Cardiac fibroblast (primary cell): ENCODE measurements at regions not wholly inside any gene's neighbourhood (a gene's known extent, or its start where the extent isn't known, plus 50 kb on each side); places are given as distances from the start of the nearest gene placed in this dataset.
A peak's percentile ranks its signal among the peaks of the same experiment; 100 is the strongest.

ENCODE experiments used
- DNase-seq, 2 donors: peaks; one replicate each; pipeline versions ENCODE4 v3.0.0 to v3.0.0-alpha.2; 2010; ENCODE audit warnings: low read depth in 2 of 2
- H3K4me3 ChIP-seq, 2 donors: replicated peaks in 1 of 2; 1 replicate in 1 of 2; 2 replicates in 1 of 2; pipeline ENCODE4 v1.5.1; 2011; ENCODE audit warnings: low read depth in 2 of 2, low read length in 2 of 2, mild to moderate bottlenecking in 2 of 2, moderate library complexity in 1 of 2
- CTCF ChIP-seq: IDR thresholded peaks from one replicate; pipeline ENCODE4 v1.5.1; 2011; ENCODE audit warnings: low read depth, mild to moderate bottlenecking, low read length, inconsistent platforms

- no peak for TF ChIP-seq CTCF
Observed at GRCh38 chr12:89212339-89212771, 139.9 kb downstream of the DUSP6 start.

GRCh38 chr12:89211456-89211855, 140.8 kb downstream of the DUSP6 start:
- DNase-seq = peak in 1 of 2 donors; percentile 30
- H3K4me3 ChIP-seq = no peak overlapping the region
- no peak for TF ChIP-seq CTCF

More at GRCh38 chr12:89212339-89212771, 139.9 kb downstream of the DUSP6 start:
- H3K4me3 ChIP-seq = no peak overlapping the region
- DNase-seq = peak; percentile 59 to 78

GRCh38 chr12:89210277-89210676, 142.0 kb downstream of the DUSP6 start:
- TF ChIP-seq CTCF = no peak
- DNase-seq = no peak
- H3K4me3 ChIP-seq = no peak overlapping the region

GRCh38 chr12:89208661-89209096, 143.6 kb downstream of the DUSP6 start:
- no peak overlapping the region for H3K4me3 ChIP-seq
- DNase-seq = peak; percentile 37 to 48
- no peak for TF ChIP-seq CTCF

- TF ChIP-seq CTCF = no peak
- no peak for DNase-seq
- no peak overlapping the region for H3K4me3 ChIP-seq
Observed at GRCh38 chr12:89206390-89206789, 145.9 kb downstream of the DUSP6 start.

GRCh38 chr12:89205517-89205916, 146.8 kb downstream of the DUSP6 start:
- TF ChIP-seq CTCF = no peak
- no peak overlapping the region for H3K4me3 ChIP-seq
- no peak for DNase-seq

GRCh38 chr12:89203144-89203543, 149.2 kb downstream of the DUSP6 start:
- DNase-seq = no peak
- no peak for TF ChIP-seq CTCF
- no peak overlapping the region for H3K4me3 ChIP-seq
